ENCODE measurements at regions not wholly inside any gene's neighbourhood (a gene's known extent, or its start where the extent isn't known, plus 50 kb on each side); places are given as distances from the start of the nearest gene placed in this dataset.

- FAIRE-seq (no peak), DNase-seq (ENCODE audit: low spot score) (no peak), ATAC-seq (no peak)
- Histone ChIP-seq H3K27me3 (ENCODE audit: control insufficient read depth in 1 of 2, insufficient read depth in 2 of 2, low read length in 2 of 2) (no peaks in the 10 kb centered on the region), H3K36me3 (replicated peaks in 1 of 2; ENCODE audit: control insufficient read depth in 1 of 2, insufficient read depth in 2 of 2, low read length in 2 of 2) (no peaks in the 10 kb centered on the region), H2AFZ (ENCODE audit: low read length) (no peak overlapping the region), H3K4me3 (replicated peaks in 1 of 3; ENCODE audit: insufficient read depth in 1 of 3, low read depth in 2 of 3, low read length in 3 of 3) (no peak overlapping the region), H4K20me1 (ENCODE audit: insufficient read depth, low read length) (no peaks in the 10 kb centered on the region), H3K27ac (ENCODE audit: extremely low read length, insufficient read depth, low read length) (no peak overlapping the region), H3K9me3 (ENCODE audit: low read length) (peaks cover 16% of the 10 kb centered on the region), H3K4me1 (ENCODE audit: insufficient read depth, low read length) (no peaks in the 10 kb centered on the region), H3K4me2 (ENCODE audit: low read depth, low read length) (no peak overlapping the region), H3K9ac (ENCODE audit: insufficient read depth, low read depth, low read length) (no peak overlapping the region), H3K79me2 (ENCODE audit: insufficient read depth, low read length) (no peaks in the 10 kb centered on the region)
- TF ChIP-seq ZNF251 (CRISPR knock-in tag; IDR thresholded peaks at IDR 0.05) (no peak), SMAD3 (CRISPR knock-in tag; IDR thresholded peaks at IDR 0.05) (no peak), ZBTB1 (CRISPR knock-in tag; IDR thresholded peaks at IDR 0.05; ENCODE audit: borderline replicate concordance) (no peak), ZNF256 (CRISPR knock-in tag; conservative IDR thresholded peaks at IDR 0.05) (no peak), ZNF253 (CRISPR knock-in tag; IDR thresholded peaks at IDR 0.05; ENCODE audit: borderline replicate concordance) (no peak), ZNF318 (CRISPR knock-in tag; IDR thresholded peaks at IDR 0.05) (no peak), ZMYM2 (CRISPR knock-in tag; IDR thresholded peaks at IDR 0.05) (no peak), PRPF4 (IDR thresholded peaks at IDR 0.05; ENCODE audit: low read depth, low read length, poor library complexity, severe bottlenecking) (no peak), HNF4G (IDR thresholded peaks at IDR 0.05; ENCODE audit: borderline replicate concordance, low read depth, low read length) (no peak), HNF4G (CRISPR knock-in tag; IDR thresholded peaks at IDR 0.05; ENCODE audit: borderline replicate concordance, low read depth) (no peak), FOSL1 (CRISPR knock-in tag; IDR thresholded peaks at IDR 0.05; ENCODE audit: borderline replicate concordance) (no peak), MEF2D (CRISPR knock-in tag; IDR thresholded peaks at IDR 0.05) (no peak), ZNF652 (CRISPR knock-in tag; IDR thresholded peaks at IDR 0.05; ENCODE audit: borderline replicate concordance, low read depth) (no peak), ATM (IDR thresholded peaks at IDR 0.05; ENCODE audit: borderline replicate concordance) (no peak), CEBPB (IDR thresholded peaks at IDR 0.05; ENCODE audit: borderline replicate concordance, low read depth, low read length) (no peak), CSRNP1 (CRISPR knock-in tag; IDR thresholded peaks at IDR 0.05) (no peak), RAD21 (CRISPR knock-in tag; IDR thresholded peaks at IDR 0.05) (no peak), NCOR1 (IDR thresholded peaks at IDR 0.05; ENCODE audit: borderline replicate concordance, low read length) (no peak)
- POLR2A ChIA-PET: no interaction called here
- intact Hi-C loops (cut with micrococcal nuclease; ENCODE audit: unreplicated experiment) (no loop called here), in situ Hi-C loops (cut with HindIII; ENCODE audit: extremely low pct_ligation_motif_present, low pct_unique_long_range_greater_than_20kb) (no loop called here)
- WGBS (ENCODE audit: low lambda C conversion rate): 0% methylated on average over 2 of the region's 2 CpGs
- BruUV-seq (replicated peaks): no TSS peak
- CTCF ChIA-PET (ENCODE audit: low intra/inter-chr PET ratio, low total read pairs): no interaction called here
Observed at GRCh38 chr4:182126603-182127002, 116.6 kb upstream of the TENM3 start.

Measured in HepG2 (cell line).